GM18858 (cell line): ENCODE measurements at regions not wholly inside any gene's neighbourhood (a gene's known extent, or its start where the extent isn't known, plus 50 kb on each side); places are given as distances from the start of the nearest gene placed in this dataset.
A peak's percentile ranks its signal among the peaks of the same experiment; 100 is the strongest.

ENCODE experiments used
- ATAC-seq: cut with Tn5 transposase; IDR thresholded peaks from one replicate; pipeline ENCODE4 v1.9.1; 2021; ENCODE audit not compliant: unreplicated experiment

DNA sequence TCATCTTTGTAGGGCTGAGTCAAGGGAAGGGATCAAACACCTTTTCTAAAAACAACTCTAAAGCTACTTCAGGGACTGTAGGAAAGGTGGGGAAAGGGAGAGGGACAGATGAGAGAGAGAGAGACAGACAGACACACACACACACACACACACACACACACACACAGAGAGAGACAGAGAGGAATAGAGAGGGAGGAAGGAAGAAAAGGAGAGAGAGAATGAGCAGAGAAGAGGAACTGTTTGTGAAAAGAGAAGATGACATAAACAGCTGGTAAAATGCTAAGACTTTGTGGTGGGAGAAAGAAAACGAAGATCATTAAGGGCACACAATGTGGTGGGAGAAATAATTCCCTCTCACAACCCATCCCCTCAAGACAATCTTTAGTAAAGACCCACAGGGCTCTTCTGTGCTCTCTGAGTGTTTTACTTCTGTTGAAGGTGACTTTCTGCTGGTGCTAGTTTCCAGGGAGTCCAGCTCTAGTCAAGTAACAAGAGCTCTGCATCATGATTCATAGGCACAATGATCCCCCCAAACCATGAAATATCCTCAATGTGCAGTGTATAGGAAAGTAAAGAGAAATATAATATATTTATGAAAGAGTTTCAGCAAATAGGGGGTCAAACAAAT, 77.2 kb upstream of the STK17B start:
- ATAC-seq = no peak

DNA sequence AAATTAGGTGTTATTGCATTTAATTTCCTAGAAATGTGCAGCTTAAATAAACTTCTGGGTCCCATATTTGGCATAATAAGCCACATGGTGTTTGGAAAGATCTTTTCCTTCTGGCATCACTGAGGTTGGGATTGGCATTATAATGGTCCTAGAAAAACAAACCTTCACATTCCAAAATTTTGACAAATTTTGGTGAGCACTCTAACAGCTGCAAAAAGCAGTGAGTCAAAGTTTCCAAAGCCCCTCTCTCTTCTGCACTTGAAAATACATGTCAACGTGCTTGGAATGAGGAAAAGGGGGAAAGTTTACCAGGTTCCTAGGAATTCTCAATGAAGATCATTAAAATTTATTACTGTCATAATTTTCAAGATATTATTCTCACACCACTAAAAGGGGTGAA, 77.8 kb upstream of the STK17B start:
- no peak for ATAC-seq

- ATAC-seq = peak; percentile 78
Observed at GRCh38 chr2:196249860-196250259, 78.5 kb upstream of the STK17B start.

GRCh38 chr2:196251132-196251531, 79.8 kb upstream of the STK17B start:
- ATAC-seq = no peak

- ATAC-seq = no peak
Observed at GRCh38 chr2:196252408-196253115, 81.2 kb upstream of the STK17B start.

GRCh38 chr2:196253116-196253480, 81.7 kb upstream of the STK17B start:
- no peak for ATAC-seq

DNA sequence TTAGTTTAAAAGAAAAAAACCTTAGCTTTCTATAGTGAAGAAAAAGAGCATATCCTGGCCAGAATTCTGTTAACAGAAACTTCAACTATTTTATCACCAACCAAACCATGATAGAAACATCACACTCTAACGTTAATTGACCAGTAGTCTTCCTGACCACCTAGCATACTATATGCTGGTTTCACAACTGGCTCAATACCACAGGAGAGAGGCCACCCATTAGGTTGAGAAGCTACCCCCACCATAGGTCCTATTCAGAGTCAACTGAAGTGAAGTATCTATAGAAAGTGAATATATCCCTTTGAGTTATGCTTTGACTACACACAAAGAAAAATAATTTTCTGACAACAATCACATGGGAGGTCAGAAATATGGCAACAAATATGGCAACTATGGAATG, 85.2 kb upstream of the STK17B start:
- ATAC-seq = no peak

GRCh38 chr2:196257086-196257485, 85.7 kb upstream of the STK17B start:
- ATAC-seq = no peak

GRCh38 chr2:196258407-196258806, 87.0 kb upstream of the STK17B start:
- no peak for ATAC-seq

GRCh38 chr2:196259507-196260481, 88.4 kb upstream of the STK17B start:
- ATAC-seq = no peak

DNA sequence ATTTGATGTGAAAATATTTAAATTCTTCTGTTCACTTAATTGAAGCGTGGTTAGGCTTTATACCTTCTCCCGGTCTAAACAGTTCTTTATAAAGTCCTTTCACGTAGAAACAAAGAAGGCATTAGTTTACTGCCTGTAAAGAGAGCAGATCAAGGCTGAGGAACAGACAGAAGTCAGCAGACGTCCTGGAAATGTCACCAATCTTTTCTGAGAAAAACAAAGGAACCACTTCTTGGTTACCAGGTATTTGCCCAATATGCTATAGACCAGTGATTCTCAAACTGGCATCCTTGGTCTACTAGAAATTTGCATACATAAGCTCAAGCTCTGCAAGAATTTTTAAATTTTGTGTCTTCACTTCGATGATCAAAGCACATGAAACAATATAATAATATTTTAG, 89.2 kb upstream of the STK17B start:
- no peak for ATAC-seq

DNA sequence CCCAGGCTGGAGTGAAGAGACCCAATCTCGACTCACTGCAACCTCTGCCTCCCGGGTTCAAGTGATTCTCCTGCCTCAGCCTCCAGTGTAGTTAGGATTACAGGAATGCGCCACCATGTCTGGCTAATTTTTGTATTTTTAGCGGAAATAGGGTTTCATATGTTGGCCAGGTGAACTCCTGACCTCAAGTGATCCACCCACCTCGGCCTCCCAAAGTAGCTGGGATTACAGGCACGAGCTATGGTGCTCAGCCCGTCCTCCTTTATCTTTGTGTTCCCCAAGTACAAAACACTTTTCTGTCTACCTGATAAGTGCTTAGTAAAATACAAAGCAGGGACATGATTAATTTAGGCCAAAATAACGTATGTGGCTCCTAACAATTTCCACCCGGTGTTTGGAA, 91.2 kb upstream of the STK17B start:
- ATAC-seq = no peak

DNA sequence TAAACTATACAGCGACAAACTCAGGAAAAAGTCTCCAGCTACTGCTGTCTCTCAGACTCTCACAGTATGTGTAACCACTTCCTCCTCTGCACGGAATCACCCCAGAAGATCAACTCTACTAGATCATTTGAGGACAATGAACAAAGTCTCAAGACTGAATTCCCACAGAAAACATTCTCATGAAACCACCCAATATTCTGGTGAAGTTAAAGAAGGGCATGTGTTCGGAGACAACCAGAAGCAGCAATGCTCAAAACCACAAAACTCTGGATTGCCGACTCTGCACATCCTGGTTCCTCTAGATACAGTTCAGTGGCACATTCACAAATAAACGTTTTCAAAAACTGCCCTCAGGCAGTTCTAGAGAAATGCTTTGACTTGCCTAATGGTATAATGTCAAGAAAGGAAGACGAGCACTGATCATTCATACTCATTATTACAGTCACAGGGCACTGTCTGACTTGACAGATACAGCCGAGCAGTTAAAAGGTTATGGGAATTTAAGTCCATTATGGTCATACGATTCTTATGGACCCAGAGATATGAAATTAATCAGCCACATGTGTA, 91.9 kb upstream of the STK17B start:
- peak; percentile 95 for ATAC-seq

DNA sequence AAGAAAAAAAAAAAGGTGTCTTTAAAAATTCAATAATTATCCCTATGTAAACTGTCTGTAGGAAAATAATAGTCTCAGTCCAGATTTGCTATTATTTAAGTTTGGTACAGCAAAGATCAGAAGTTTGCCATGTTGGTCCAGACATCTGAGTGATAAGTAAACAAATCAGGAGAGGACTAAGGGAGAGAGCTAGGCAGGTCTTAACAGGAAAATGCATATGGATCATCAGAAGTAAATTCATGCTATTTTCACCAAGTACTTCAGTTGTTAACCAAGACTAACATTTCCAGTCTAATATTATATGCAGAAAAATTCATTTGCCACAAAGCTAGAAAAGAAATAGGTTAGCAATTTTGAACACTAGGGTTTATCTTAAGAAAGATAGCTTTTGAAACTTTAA, 95.0 kb upstream of the STK17B start:
- no peak for ATAC-seq

DNA sequence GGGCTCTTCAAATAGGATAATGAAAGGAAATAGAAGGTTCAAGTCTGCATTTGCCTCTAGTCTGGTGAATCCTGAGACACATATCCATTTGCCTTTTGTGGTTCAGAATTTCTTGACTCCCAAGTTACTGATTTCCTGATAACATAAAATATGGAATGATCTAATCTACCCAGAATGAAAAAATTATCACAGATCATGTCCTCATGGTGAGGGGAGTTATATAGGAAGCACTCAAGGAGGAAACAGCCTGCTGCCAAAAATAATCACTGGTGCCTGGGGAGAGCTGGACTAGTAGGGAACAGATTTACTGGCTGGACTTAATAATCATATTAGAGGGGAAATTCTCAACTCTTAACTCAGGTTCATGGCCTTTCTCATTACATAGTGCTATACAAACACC, 95.5 kb upstream of the STK17B start:
- no peak for ATAC-seq

DNA sequence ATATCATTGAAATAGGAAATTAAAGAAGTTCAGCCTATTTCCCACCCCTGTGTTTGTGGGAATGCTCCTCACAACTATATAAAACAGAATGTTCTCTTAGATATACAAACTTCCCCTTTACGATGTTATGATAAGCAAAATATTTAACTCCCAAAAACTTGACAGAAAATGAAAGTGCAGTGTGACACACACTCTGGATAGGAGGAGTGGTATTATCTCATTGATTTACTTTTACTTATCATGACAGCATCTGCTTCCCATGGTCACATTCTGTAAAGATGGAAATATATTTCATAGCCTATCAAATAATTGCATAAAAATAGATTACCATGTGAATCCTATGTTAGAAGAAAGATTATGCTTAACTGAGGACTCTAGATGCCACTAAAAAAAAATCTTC, 96.6 kb upstream of the STK17B start:
- no peak for ATAC-seq

- ATAC-seq = no peak
Observed at GRCh38 chr2:196268538-196269338, 97.4 kb upstream of the STK17B start.

DNA sequence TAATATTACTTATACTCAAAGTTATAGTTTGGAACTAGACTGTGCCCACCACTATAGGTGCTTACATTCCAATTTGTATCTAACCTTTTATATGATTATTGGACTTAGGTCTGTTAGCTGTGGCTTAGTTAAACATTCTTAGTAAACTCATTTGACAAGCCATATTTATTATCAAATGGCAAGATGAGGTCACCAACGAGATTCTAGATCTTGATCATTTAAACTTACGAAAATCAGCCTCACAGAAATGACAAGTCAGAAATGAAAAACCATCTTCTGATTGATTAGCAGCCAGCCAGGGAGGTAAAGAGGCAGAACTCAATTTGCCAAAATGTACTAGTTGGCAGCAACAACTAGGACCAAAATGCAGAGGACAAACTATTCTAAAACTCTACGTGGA, 100.4 kb upstream of the STK17B start:
- no peak for ATAC-seq

GRCh38 chr2:196274387-196274809, 103.0 kb upstream of the STK17B start:
- ATAC-seq = peak; percentile 45

GRCh38 chr2:196275646-196276352, 104.4 kb upstream of the STK17B start:
- no peak for ATAC-seq
